SK-N-MC (cell line): ENCODE measurements at regions not wholly inside any gene's neighbourhood (a gene's known extent, or its start where the extent isn't known, plus 50 kb on each side); places are given as distances from the start of the nearest gene placed in this dataset.

Experiments used
- DNase-seq: peaks from one replicate; pipeline ENCODE4 v3.0.0-alpha.2; 2011; ENCODE audit warnings: low read depth, low spot score
- H3K27ac ChIP-seq: fragments of 200-600 bp; sonication (generic); 2 replicates; pipeline ENCODE4 v1.5.1; 2016; ENCODE audit warnings: mixed run types
- H3K36me3 ChIP-seq: fragments of 200-600 bp; sonication (generic); 2 replicates; pipeline ENCODE4 v1.6.1; 2017; ENCODE audit warnings: antibody characterized with exemption, low read length, mixed read lengths; ENCODE audit not compliant: insufficient read depth
- H3K4me3 ChIP-seq: fragments of 200-600 bp; sonication (generic); 2 replicates; pipeline ENCODE4 v1.5.1; 2016
- H3K9ac ChIP-seq: fragments of 200-600 bp; sonication (generic); 2 replicates; pipeline ENCODE4 v1.8.0; 2017; ENCODE audit warnings: mixed run types, mixed read lengths; ENCODE audit not compliant: insufficient read length
- H3K9me3 ChIP-seq: fragments of 200-600 bp; sonication (generic); 2 replicates; pipeline ENCODE4 v1.6.1; 2017; ENCODE audit warnings: low read depth, mild to moderate bottlenecking, antibody characterized with exemption, low read length, moderate library complexity, mixed read lengths
- EZH2 ChIP-seq: fragments of 200-600 bp; sonication (generic); IDR thresholded peaks from one replicate; pipeline ENCODE4 v1.6.1; 2017; ENCODE audit warnings: antibody characterized with exemption
- FOXP2 ChIP-seq: optimal IDR thresholded peaks from 2 replicates; pipeline ENCODE3; 2011; ENCODE audit warnings: mild to moderate bottlenecking, moderate library complexity; ENCODE audit not compliant: insufficient read depth; ENCODE audit errors: extremely low read length, control extremely low read depth
- POLR2AphosphoS5 ChIP-seq: IDR thresholded peaks from 2 replicates; pipeline ENCODE4 v1.6.1; 2012; ENCODE audit warnings: mild to moderate bottlenecking, low read depth, low read length, borderline replicate concordance

GRCh38 chr3:104596551-104596950 lies 770.2 kb upstream of the ALCAM start:
- H3K36me3 ChIP-seq = no peaks in the 10 kb centered on the region
- H3K9ac ChIP-seq = no peak overlapping the region
- TF ChIP-seq FOXP2 = no peak
- TF ChIP-seq EZH2 = no peak
- TF ChIP-seq POLR2AphosphoS5 = no peak
- no peak for DNase-seq
- H3K27ac ChIP-seq = no peak overlapping the region
- H3K4me3 ChIP-seq = no peak overlapping the region
- H3K9me3 ChIP-seq = no peaks in the 10 kb centered on the region

GRCh38 chr3:104598848-104599511 lies 767.7 kb upstream of the ALCAM start:
- no peaks in the 10 kb centered on the region for H3K36me3 ChIP-seq
- no peak overlapping the region for H3K27ac ChIP-seq
- no peak for TF ChIP-seq FOXP2
- H3K9ac ChIP-seq = no peak overlapping the region
- H3K9me3 ChIP-seq = no peaks in the 10 kb centered on the region
- H3K4me3 ChIP-seq = no peak overlapping the region
- DNase-seq = no peak

GRCh38 chr3:104604326-104605010 lies 762.2 kb upstream of the ALCAM start:
- DNase-seq = no peak
- no peak for TF ChIP-seq POLR2AphosphoS5
- no peak for TF ChIP-seq EZH2
- Histone ChIP-seq H3K9me3 (no peaks in the 10 kb centered on the region), H3K9ac (no peak overlapping the region), H3K27ac (no peak overlapping the region), H3K36me3 (no peaks in the 10 kb centered on the region), H3K4me3 (no peak overlapping the region)

GRCh38 chr3:104606812-104607211 lies 759.9 kb upstream of the ALCAM start:
- Histone ChIP-seq H3K27ac (no peak overlapping the region), H3K36me3 (no peaks in the 10 kb centered on the region), H3K9me3 (no peaks in the 10 kb centered on the region), H3K4me3 (no peak overlapping the region), H3K9ac (no peak overlapping the region)
- TF ChIP-seq EZH2 = no peak
- no peak for TF ChIP-seq FOXP2
- no peak for DNase-seq

GRCh38 chr3:104610730-104611652 lies 755.7 kb upstream of the ALCAM start:
- H3K9me3 ChIP-seq = no peaks in the 10 kb centered on the region
- TF ChIP-seq FOXP2 = no peak
- no peak for TF ChIP-seq POLR2AphosphoS5
- no peak overlapping the region for H3K9ac ChIP-seq
- H3K36me3 ChIP-seq = no peaks in the 10 kb centered on the region
- DNase-seq = no peak
- H3K27ac ChIP-seq = no peak overlapping the region
- H3K4me3 ChIP-seq = no peak overlapping the region

- TF ChIP-seq EZH2 (no peak), POLR2AphosphoS5 (no peak), FOXP2 (no peak)
- no peak overlapping the region for H3K27ac ChIP-seq
These were observed 754.5 kb upstream of the ALCAM start for GRCh38 chr3:104612218-104612617.

GRCh38 chr3:104614564-104614963 lies 752.1 kb upstream of the ALCAM start:
- TF ChIP-seq EZH2 = no peak
- TF ChIP-seq FOXP2 = no peak
- no peak for TF ChIP-seq POLR2AphosphoS5
- no peak overlapping the region for H3K4me3 ChIP-seq
- no peak overlapping the region for H3K9ac ChIP-seq
- DNase-seq = no peak
- H3K9me3 ChIP-seq = no peaks in the 10 kb centered on the region
- H3K36me3 ChIP-seq = no peaks in the 10 kb centered on the region
- H3K27ac ChIP-seq = no peak overlapping the region

More at GRCh38 chr3:104612218-104612617, 754.5 kb upstream of the ALCAM start:
- Histone ChIP-seq H3K9me3 (no peaks in the 10 kb centered on the region), H3K4me3 (no peak overlapping the region), H3K9ac (no peak overlapping the region), H3K36me3 (no peaks in the 10 kb centered on the region)
- DNase-seq = no peak

- no peaks in the 10 kb centered on the region for H3K9me3 ChIP-seq
- TF ChIP-seq POLR2AphosphoS5 (no peak), EZH2 (no peak), FOXP2 (no peak)
- no peaks in the 10 kb centered on the region for H3K36me3 ChIP-seq
- no peak overlapping the region for H3K4me3 ChIP-seq
- DNase-seq = peak; percentile 20
- no peak overlapping the region for H3K9ac ChIP-seq
- no peak overlapping the region for H3K27ac ChIP-seq
These were observed 738.4 kb upstream of the ALCAM start for GRCh38 chr3:104628185-104628789.
